Testis (tissue), 2 donors: ENCODE measurements at regions not wholly inside any gene's neighbourhood (a gene's known extent, or its start where the extent isn't known, plus 50 kb on each side); places are given as distances from the start of the nearest gene placed in this dataset.

Experiments used
- CTCF ChIP-seq, 3 experiments: fragments of 450-650 bp in 2 of 3; fragments of 200-600 bp in 1 of 3; sonication (generic) in 1 of 3; IDR thresholded peaks; one replicate each; pipeline ENCODE4 v1.5.1; 2016 to 2019; ENCODE audit warnings: antibody characterized with exemption in 3 of 3, mild to moderate bottlenecking in 2 of 3, moderate library complexity in 1 of 3
- POLR2A ChIP-seq: fragments of 450-650 bp; IDR thresholded peaks from one replicate; pipeline ENCODE4 v1.6.1; 2017; ENCODE audit warnings: antibody characterized with exemption, mild to moderate bottlenecking, moderate library complexity

- TF ChIP-seq CTCF (IDR thresholded peaks at IDR 0.05) (no peak), POLR2A (no peak)
Measured at GRCh38 chr18:73983970-73984369, 163.7 kb downstream of the FBXO15 start.
